ENCODE measurements at regions not wholly inside any gene's neighbourhood (a gene's known extent, or its start where the extent isn't known, plus 50 kb on each side); places are given as distances from the start of the nearest gene placed in this dataset.
"Not testable (repeated sequence)": the region's sequence is repeated elsewhere in the genome, so short reads cannot be mapped to it uniquely, and the experiment has no call there.

DNA sequence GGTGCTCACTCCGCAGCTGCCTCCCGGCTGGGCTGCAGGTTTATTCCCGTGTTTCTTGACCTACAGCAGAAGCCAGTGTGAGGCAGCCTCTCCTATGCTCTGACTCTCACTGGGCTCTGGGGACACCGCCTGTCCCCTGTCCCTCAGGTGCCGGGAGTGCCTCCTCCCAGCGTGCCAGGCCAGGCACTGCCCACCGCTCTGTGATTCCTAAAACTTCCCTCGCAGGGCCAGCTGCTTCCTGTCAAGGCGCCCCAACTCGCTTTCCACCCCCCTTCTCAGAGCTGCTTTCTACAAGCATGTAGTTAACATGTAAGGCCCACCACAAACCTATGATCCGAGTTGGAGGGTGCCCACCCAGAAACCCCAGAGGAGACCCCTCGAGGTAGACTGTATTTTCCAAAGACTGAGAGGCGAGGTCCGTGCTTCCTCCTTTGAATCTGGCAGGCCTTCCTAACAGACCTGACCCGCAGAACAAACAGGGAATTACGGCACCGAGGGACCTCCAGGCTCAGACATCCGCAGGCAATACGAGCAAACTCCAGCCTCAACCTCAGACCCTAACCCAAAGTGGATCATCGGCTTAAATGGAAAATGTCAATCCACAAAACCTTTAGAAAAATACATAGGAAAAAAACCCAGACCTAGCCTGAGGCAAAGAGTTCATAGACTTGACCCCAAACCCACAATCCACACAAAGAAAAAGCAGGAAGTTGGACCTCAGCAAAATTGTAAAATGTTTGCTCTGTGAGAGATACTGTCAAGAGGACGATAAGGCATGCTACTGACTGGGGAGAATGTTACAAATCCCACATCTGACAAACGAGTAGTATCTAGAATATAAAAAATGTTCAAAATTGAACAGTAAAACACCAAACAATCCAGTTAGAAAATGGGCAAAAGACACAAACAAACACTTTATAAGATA lies 121.3 kb upstream of the IQSEC1 start:
- DNase-seq (ENCODE audit: low spot score) = no peak

- DNase-seq (ENCODE audit: low spot score) = no peak
These were observed 120.4 kb upstream of the IQSEC1 start for GRCh38 chr3:13193320-13194284.

GRCh38 chr3:13192471-13193213 lies 119.4 kb upstream of the IQSEC1 start:
- no peak for DNase-seq (ENCODE audit: low spot score)

GRCh38 chr3:13191016-13191415 lies 117.8 kb upstream of the IQSEC1 start:
- no peak for DNase-seq (ENCODE audit: low spot score)

GRCh38 chr3:13190378-13190765 lies 117.1 kb upstream of the IQSEC1 start:
- no peak for DNase-seq (ENCODE audit: low spot score)

DNA sequence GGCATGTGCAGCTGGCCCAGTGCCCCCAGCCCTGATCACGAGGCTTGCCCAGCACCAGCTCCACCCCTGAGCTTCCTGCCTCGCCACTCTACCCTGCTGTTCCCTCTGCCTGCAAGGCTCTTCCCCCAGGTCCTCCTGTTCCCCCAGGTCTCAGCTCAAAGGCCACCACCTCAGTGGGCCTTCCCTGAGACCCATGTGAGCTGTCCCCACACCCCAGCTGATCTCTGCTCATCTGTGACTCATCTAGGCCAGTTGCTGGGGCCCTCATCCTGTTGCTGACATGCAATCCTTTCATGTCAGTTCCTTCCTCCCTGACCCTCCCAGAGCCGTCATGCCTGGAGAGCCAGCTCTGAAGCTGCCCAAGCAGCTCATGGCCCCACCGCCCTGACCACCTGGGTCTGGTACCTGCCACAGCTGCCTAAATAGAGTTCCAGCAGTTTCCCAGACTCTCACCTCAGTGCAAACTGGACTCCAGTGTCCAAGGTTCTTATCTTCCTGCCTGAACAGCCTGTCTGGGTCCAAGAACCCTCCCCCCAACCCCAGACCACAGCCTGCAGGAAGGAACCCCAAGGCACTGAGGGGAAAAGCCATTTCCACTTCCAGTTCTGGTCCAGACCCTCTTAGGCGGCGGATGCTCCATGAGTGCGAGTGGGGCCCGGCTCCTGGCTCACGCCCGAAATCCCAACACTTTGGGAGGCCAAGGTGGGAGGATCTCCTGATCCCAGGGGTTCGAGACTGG lies 116.6 kb upstream of the IQSEC1 start:
- DNase-seq (ENCODE audit: low spot score) = no peak

- DNase-seq (ENCODE audit: low spot score) = no peak
These were observed 115.7 kb upstream of the IQSEC1 start for GRCh38 chr3:13188975-13189374.

DNA sequence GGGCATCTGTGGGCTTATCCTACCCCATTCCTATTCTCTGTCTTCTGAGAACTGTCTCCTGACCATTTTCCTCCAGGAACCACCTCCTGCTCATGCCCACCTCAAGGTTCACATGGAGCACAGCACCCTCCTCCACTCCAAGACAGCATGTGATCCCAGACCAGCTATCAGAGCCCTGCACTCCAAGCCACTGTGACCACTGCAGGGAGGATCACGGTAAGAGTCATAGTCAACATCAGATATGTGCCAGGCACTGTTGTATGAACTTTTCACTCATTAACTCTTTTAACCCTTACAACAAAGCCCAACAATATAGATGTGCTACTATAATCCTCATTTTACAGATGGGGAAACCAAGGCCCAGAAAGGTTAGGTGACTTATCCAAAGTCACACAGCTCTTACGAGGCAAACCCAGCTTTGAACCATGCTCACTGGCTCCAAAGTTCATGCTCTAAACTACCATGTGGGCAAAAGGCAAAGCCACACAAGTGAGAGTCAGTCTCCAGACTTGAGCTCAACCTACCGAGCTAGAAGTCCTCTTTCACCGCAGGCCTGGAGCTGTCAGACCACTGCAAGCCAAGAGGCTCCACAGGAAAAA lies 115.1 kb upstream of the IQSEC1 start:
- no peak for DNase-seq (ENCODE audit: low spot score)

GRCh38 chr3:13187593-13187992 lies 114.4 kb upstream of the IQSEC1 start:
- DNase-seq (ENCODE audit: low spot score) = no peak

DNA sequence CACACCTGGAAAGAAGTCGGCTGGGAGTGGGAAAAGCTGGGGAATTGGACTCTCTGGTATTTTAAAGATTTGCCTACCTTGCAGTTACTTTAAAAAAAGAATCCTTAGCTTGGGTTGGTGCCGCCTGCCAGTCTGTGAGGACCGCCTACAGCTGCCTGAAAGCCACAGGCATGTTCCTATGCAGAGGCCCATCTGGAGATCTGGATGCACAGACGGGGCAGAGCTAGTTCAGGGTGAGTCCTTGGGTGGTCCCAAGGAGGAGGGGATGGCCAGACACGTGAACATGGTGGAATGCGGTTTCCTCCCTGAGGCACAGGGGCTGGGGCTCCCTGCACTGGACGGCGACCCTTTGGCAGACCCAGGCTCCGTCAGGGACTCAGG lies 113.2 kb upstream of the IQSEC1 start:
- no peak for DNase-seq (ENCODE audit: low spot score)

DNA sequence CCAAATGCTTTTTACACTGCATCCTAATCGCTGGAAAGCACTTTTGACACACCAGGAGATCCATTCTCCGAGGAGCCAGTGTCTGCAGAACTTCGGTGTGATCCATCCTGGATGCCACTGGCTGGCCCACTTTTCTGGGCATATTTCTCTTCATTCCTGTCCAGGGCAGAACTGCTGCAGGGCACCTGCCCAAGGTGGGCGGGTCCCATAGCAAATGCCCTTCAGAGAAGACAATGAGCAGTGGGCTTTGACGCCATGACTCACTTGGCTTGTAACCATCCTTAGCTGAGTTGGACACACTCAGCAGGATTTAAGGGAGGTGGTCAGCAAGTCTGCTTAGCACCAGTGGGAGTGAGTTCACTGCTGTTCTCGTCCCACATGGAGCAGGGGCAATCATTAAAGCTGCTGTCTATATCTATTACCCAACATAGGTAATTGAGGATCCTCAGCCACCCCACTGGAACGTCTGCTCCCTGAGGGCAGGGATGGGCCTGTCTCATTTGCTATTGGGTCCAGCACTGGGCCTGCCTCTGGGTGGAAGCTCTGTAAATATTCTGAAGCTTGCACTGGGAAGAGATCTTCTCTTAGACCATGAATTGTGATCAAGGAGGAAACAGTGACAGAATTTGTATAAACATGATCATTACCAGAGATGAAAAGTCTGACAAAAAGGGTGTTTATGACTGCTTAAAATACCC lies 112.7 kb upstream of the IQSEC1 start:
- DNase-seq (ENCODE audit: low spot score) = no peak

DNA sequence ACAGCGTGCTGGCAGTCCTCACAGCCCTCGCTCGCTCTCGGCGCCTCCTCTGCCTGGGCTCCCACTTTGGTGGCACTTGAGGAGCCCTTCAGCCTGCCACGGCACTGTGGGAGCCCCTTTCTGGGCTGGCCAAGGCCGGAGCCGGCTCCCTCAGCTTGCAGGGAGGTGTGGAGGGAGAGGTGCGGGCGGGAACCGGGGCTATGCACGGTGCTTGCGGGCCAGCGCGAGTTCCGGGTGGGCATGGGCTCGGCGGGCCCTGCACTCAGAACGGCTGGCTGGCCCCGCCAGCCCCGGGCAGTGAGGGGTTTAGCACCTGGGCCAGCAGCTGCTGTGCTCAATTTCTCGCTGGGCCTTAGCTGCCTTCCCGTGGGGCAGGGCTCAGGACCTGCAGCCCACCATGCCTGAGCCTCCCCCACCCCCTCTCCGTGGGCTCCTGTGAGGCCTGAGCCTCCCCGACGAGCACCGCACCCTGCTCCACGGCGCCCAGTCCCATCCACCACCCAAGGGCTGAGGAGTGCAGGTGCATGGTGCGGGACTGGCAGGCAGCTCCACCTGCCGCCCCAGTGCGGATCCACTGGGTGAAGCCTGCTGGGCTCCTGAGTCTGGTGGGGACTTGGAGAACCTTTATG lies 106.5 kb upstream of the IQSEC1 start:
- DNase-seq (ENCODE audit: low spot score) = not testable (repeated sequence)

- no peak for DNase-seq (ENCODE audit: low spot score)
These were observed 106.0 kb upstream of the IQSEC1 start for GRCh38 chr3:13179181-13179580.

DNA sequence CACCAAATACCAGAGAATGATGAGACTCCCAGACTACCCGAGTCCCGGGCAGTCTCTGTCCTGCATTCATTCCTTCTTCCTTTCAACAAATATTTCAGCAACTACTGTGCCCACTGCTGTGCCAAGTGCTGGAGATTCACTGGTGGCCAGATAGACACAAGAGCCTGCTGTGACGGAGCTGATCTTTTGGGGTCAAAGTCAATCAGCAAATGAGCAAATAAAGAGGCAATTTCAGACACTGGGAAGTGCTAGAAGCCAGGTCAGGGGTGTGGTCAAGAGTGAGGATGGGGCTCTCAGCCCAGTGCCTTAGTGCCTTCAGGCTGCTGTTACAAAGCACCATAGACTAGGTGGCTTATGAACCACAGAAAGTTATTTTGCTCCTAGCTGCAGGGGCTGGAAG lies 104.9 kb upstream of the IQSEC1 start:
- no peak for DNase-seq (ENCODE audit: low spot score)

DNA sequence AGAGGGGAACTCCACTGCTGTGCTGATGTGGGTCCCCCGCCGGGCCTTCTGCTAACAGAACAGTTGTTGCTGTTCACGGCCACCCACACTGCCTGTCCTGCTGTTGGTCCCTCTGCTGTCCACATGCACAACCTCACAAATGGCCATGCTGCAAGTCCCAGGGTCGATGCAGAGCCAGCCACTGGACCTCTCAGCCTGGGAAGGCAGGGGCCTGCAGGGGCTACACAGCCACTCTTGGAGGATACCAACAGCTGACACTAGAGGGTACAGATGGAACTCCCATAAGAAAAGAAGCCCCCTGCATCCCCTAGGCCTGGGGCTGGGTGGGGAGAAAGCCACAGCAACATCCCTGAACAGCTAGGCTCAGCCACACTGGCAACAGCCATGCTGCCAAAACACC lies 104.4 kb upstream of the IQSEC1 start:
- no peak for DNase-seq (ENCODE audit: low spot score)

GRCh38 chr3:13177236-13177635 lies 104.0 kb upstream of the IQSEC1 start:
- no peak for DNase-seq (ENCODE audit: low spot score)

GRCh38 chr3:13176445-13176844 lies 103.2 kb upstream of the IQSEC1 start:
- DNase-seq (ENCODE audit: low spot score) = no peak

DNA sequence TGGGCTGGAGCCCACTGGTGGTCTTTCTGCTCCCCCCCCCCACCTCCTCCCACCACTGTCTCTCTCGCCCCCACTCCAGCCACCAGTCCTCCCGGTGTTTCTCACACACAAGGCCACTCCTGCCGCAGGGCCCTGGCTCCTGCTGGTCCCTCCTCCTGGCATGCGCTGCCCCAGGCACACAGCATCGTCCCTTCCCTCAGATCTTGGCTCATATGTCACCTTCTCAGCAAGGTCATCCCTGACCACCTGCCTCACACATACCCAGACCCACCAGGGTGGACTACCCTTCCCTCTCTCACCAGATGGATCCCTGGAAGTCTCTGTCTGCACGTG lies 101.5 kb upstream of the IQSEC1 start:
- no peak for DNase-seq (ENCODE audit: low spot score)

- no peak for DNase-seq (ENCODE audit: low spot score)
These were observed 101.0 kb upstream of the IQSEC1 start for GRCh38 chr3:13174011-13174802.

All from LoVo (cell line).